CD14-positive monocyte (primary cell): ENCODE measurements at regions not wholly inside any gene's neighbourhood (a gene's known extent, or its start where the extent isn't known, plus 50 kb on each side); places are given as distances from the start of the nearest gene placed in this dataset.
"Not testable (repeated sequence)": the region's sequence is repeated elsewhere in the genome, so short reads cannot be mapped to it uniquely, and the experiment has no call there.

ENCODE experiments used
- DNase-seq, 3 donors: peaks; one replicate each; pipeline ENCODE4 v3.0.0-alpha.2; 2011 to 2022
- H2AFZ ChIP-seq: 2 replicates; pipeline ENCODE4 v1.6.0; 2012; ENCODE audit warnings: mild to moderate bottlenecking, low read depth, low read length, inconsistent platforms; ENCODE audit not compliant: insufficient read depth, poor library complexity, severe bottlenecking
- H3K27ac ChIP-seq, 2 donors: 1 replicate in 1 of 2; 2 replicates in 1 of 2; pipeline ENCODE4 v1.5.1; 2012 to 2013; ENCODE audit warnings: low read length in 2 of 2, control low read depth in 1 of 2, inconsistent platforms in 1 of 2, low read depth in 1 of 2, mild to moderate bottlenecking in 1 of 2
- H3K27me3 ChIP-seq, 2 donors: one replicate each; pipeline versions ENCODE4 v1.6.0 to v1.6.1; 2011 to 2013; ENCODE audit warnings: low read length in 2 of 2; ENCODE audit not compliant: control insufficient read depth in 2 of 2, insufficient read depth in 2 of 2
- H3K36me3 ChIP-seq, 2 donors: replicated peaks in 1 of 2; 1 replicate in 1 of 2; 2 replicates in 1 of 2; pipeline versions ENCODE4 v1.5.1 to v1.6.1; 2012 to 2013; ENCODE audit warnings: low read length in 2 of 2, control low read depth in 1 of 2, inconsistent platforms in 1 of 2, mild to moderate bottlenecking in 1 of 2; ENCODE audit not compliant: insufficient read depth in 2 of 2, control insufficient read depth in 1 of 2
- H3K4me1 ChIP-seq, 2 donors: 1 replicate in 1 of 2; 2 replicates in 1 of 2; pipeline versions ENCODE4 v1.5.1 to v1.6.1; 2012 to 2013; ENCODE audit warnings: low read length in 2 of 2, control low read depth in 1 of 2, inconsistent platforms in 1 of 2, mild to moderate bottlenecking in 1 of 2, moderate library complexity in 1 of 2; ENCODE audit not compliant: insufficient read depth in 2 of 2, control insufficient read depth in 1 of 2
- H3K4me2 ChIP-seq: replicated peaks from 2 replicates; pipeline ENCODE3; 2012; ENCODE audit warnings: low read length, moderate library complexity, mild to moderate bottlenecking; ENCODE audit not compliant: poor library complexity, severe bottlenecking; ENCODE audit errors: extremely low read depth
- H3K4me3 ChIP-seq, 3 experiments: fragments of 200-600 bp in 1 of 3; sonication (generic) in 1 of 3; replicated peaks in 1 of 3; 1 replicate in 2 of 3; 2 replicates in 1 of 3; pipeline ENCODE4 v1.5.1; 2011 to 2013; ENCODE audit warnings: low read length in 3 of 3, mild to moderate bottlenecking in 3 of 3, control low read depth in 2 of 3, low read depth in 2 of 3, inconsistent platforms in 1 of 3, moderate library complexity in 1 of 3
- H3K79me2 ChIP-seq: 2 replicates; pipeline ENCODE4 v1.6.0; 2012; ENCODE audit warnings: mild to moderate bottlenecking, control low read depth, inconsistent platforms, low read length, moderate library complexity; ENCODE audit not compliant: insufficient read depth
- H3K9ac ChIP-seq: 2 replicates; pipeline ENCODE4 v1.6.0; 2017; ENCODE audit warnings: low read length, mild to moderate bottlenecking; ENCODE audit not compliant: insufficient read depth, poor library complexity, severe bottlenecking
- H3K9me3 ChIP-seq, 2 donors: replicated peaks in 1 of 2; 1 replicate in 1 of 2; 2 replicates in 1 of 2; pipeline versions ENCODE4 v1.5.1 to v1.6.1; 2012 to 2013; ENCODE audit warnings: low read length in 2 of 2, control low read depth in 1 of 2; ENCODE audit not compliant: control insufficient read depth in 1 of 2, insufficient read depth in 1 of 2
- H4K20me1 ChIP-seq: 2 replicates; pipeline ENCODE4 v1.6.0; 2012; ENCODE audit warnings: mild to moderate bottlenecking, low read length, control low read depth, moderate library complexity; ENCODE audit not compliant: insufficient read depth
- H3K27ac Mint-ChIP-seq, 7 donors: one replicate each; pipeline ENCODE4 v1.8.0; 2020; ENCODE audit warnings: mild to moderate bottlenecking in 7 of 7, mixed read lengths in 7 of 7, moderate library complexity in 6 of 7, inconsistent platforms in 2 of 7
- H3K27me3 Mint-ChIP-seq, 3 donors: one replicate each; pipeline ENCODE4 v1.8.0; 2021 to 2022; ENCODE audit warnings: low read depth in 3 of 3, mild to moderate bottlenecking in 3 of 3, mixed read lengths in 3 of 3, moderate library complexity in 3 of 3, inconsistent platforms in 1 of 3
- H3K36me3 Mint-ChIP-seq, 2 donors: one replicate each; pipeline ENCODE4 v1.8.0; 2020; ENCODE audit warnings: mixed read lengths in 2 of 2, inconsistent platforms in 1 of 2, mild to moderate bottlenecking in 1 of 2
- H3K4me1 Mint-ChIP-seq: one replicate; pipeline ENCODE4 v1.8.0; 2020; ENCODE audit warnings: mild to moderate bottlenecking, mixed read lengths
- H3K4me3 Mint-ChIP-seq, 2 donors: one replicate each; pipeline ENCODE4 v1.8.0; 2020; ENCODE audit warnings: mild to moderate bottlenecking in 2 of 2, mixed read lengths in 2 of 2, moderate library complexity in 1 of 2
- H3K9me3 Mint-ChIP-seq, 7 donors: one replicate each; pipeline ENCODE4 v1.8.0; 2020 to 2022; ENCODE audit warnings: mixed read lengths in 7 of 7, mild to moderate bottlenecking in 6 of 7, moderate library complexity in 6 of 7, inconsistent platforms in 2 of 7
- WGBS: methylation state at CpG from one replicate; pipeline ENCODE4 v1.1.5; 2013; ENCODE audit warnings: missing lambda C conversion rate; ENCODE audit not compliant: insufficient coverage; 5-methylcytosine and 5-hydroxymethylcytosine counted together
- intact Hi-C, 2 donors: fragments of 100-400 bp; cut with micrococcal nuclease; formaldehyde crosslinking; loops; one replicate each; pipeline versions ENCODE4 v1.15.0 to v1.15.1; 2023
- TF ChIP-seq, protein P1 (sequence below): fragments of 200-600 bp; IDR thresholded peaks from one replicate; pipeline ENCODE4 v1.8.0; 2022; ENCODE audit warnings: antibody characterized with exemption, mild to moderate bottlenecking

GRCh38 chr6:133787859-133788505 is 100.9 kb upstream of the TCF21 start:
- H3K4me1 ChIP-seq = no peaks in the 10 kb centered on the region
- no peak overlapping the region for H3K27ac ChIP-seq
- no peaks in the 10 kb centered on the region for H3K79me2 ChIP-seq
- no peak overlapping the region for H2AFZ ChIP-seq
- no peak overlapping the region for H3K9ac ChIP-seq
- no peaks in the 10 kb centered on the region for H3K36me3 ChIP-seq
- H3K27me3 ChIP-seq = no peaks in the 10 kb centered on the region
- no peaks in the 10 kb centered on the region for H3K4me1 Mint-ChIP-seq
- H3K4me3 ChIP-seq = no peak overlapping the region
- TF ChIP-seq, protein P1, sequence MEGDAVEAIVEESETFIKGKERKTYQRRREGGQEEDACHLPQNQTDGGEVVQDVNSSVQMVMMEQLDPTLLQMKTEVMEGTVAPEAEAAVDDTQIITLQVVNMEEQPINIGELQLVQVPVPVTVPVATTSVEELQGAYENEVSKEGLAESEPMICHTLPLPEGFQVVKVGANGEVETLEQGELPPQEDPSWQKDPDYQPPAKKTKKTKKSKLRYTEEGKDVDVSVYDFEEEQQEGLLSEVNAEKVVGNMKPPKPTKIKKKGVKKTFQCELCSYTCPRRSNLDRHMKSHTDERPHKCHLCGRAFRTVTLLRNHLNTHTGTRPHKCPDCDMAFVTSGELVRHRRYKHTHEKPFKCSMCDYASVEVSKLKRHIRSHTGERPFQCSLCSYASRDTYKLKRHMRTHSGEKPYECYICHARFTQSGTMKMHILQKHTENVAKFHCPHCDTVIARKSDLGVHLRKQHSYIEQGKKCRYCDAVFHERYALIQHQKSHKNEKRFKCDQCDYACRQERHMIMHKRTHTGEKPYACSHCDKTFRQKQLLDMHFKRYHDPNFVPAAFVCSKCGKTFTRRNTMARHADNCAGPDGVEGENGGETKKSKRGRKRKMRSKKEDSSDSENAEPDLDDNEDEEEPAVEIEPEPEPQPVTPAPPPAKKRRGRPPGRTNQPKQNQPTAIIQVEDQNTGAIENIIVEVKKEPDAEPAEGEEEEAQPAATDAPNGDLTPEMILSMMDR = no peak
- H3K9me3 Mint-ChIP-seq = no peaks in the 10 kb centered on the region
- no peaks in the 10 kb centered on the region for H3K9me3 ChIP-seq
- intact Hi-C loops = no loop called here
- DNase-seq = no peak
- 83% methylated on average over 2 of the region's 4 CpGs for WGBS
- H3K4me2 ChIP-seq = no peak overlapping the region
- no peak overlapping the region for H3K27ac Mint-ChIP-seq
- H3K27me3 Mint-ChIP-seq = peaks cover 0 to 6% (median 0%) of the 10 kb centered on the region in 3 donors
- no peak overlapping the region for H3K4me3 Mint-ChIP-seq
- no peaks in the 10 kb centered on the region for H3K36me3 Mint-ChIP-seq
- no peaks in the 10 kb centered on the region for H4K20me1 ChIP-seq

DNA sequence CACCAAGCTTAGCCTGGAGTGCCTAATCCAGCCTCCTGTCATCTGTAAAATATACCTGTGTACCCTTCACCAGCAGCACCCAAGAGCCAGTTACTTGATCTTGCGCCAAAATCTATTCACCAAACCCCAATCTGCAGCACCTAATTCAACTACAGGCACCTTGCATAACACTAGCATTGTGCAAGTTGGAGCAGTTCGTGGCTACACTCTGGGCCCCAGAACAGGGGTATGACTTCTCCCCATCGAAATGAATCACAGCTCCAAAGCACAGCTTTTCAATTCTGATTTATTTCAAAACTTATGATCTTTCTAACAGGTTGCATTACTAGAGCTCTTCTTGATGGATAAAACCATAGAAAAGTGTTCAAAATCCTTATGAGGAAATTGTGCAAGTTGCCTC is 100.4 kb upstream of the TCF21 start:
- no peak overlapping the region for H3K4me3 ChIP-seq
- H3K4me1 ChIP-seq = no peaks in the 10 kb centered on the region
- Mint-ChIP-seq H3K4me1 (no peaks in the 10 kb centered on the region), H3K27ac (no peak overlapping the region), H3K9me3 (no peaks in the 10 kb centered on the region), H3K36me3 (no peaks in the 10 kb centered on the region), H3K27me3 (peaks cover 0 to 4% (median 0%) of the 10 kb centered on the region in 3 donors), H3K4me3 (no peak overlapping the region)
- no peak overlapping the region for H3K4me2 ChIP-seq
- DNase-seq = no peak
- no peaks in the 10 kb centered on the region for H3K36me3 ChIP-seq
- 100% methylated on average over 1 of the region's 3 CpGs for WGBS
- no peak overlapping the region for H2AFZ ChIP-seq
- intact Hi-C loops = no loop called here
- H3K27ac ChIP-seq = no peak overlapping the region
- H3K9ac ChIP-seq = no peak overlapping the region
- TF ChIP-seq, protein P1 = no peak
- H3K27me3 ChIP-seq = no peaks in the 10 kb centered on the region
- no peaks in the 10 kb centered on the region for H3K79me2 ChIP-seq
- no peaks in the 10 kb centered on the region for H4K20me1 ChIP-seq
- no peaks in the 10 kb centered on the region for H3K9me3 ChIP-seq

GRCh38 chr6:133789449-133789848 is 99.5 kb upstream of the TCF21 start:
- intact Hi-C loops, DNase-seq, H2AFZ ChIP-seq, H3K4me3 Mint-ChIP-seq, H3K27me3 Mint-ChIP-seq, H3K9me3 Mint-ChIP-seq, H3K4me2 ChIP-seq, H3K27me3 ChIP-seq, H4K20me1 ChIP-seq, H3K4me3 ChIP-seq, H3K36me3 ChIP-seq, H3K27ac ChIP-seq, H3K79me2 ChIP-seq, H3K9me3 ChIP-seq, H3K4me1 ChIP-seq, H3K36me3 Mint-ChIP-seq, H3K4me1 Mint-ChIP-seq, H3K9ac ChIP-seq, H3K27ac Mint-ChIP-seq: not testable (repeated sequence)
- no CpG with 5 or more reads among the region's 1 CpG for WGBS
